CD4-positive, alpha-beta memory T cell (primary cell): ENCODE measurements at regions not wholly inside any gene's neighbourhood (a gene's known extent, or its start where the extent isn't known, plus 50 kb on each side); places are given as distances from the start of the nearest gene placed in this dataset.

ENCODE experiments used
- CTCF ChIA-PET: fragments of 350-600 bp; sonication (Branson Sonifier 250); formaldehyde crosslinking; loops from one replicate; lab custom pipeline; 2021; ENCODE audit warnings: inconsistent platforms; ENCODE audit not compliant: partially characterized antibody; lab: Charles Lee
- POLR2A ChIA-PET: fragments of 350-600 bp; sonication (Branson Sonifier 250); formaldehyde crosslinking; loops from one replicate; lab custom pipeline; 2021; ENCODE audit not compliant: partially characterized antibody; lab: Charles Lee
- DNase-seq, 5 donors: peaks; one replicate each; pipeline versions ENCODE4 v3.0.0 to v3.0.0-alpha.2; 2020 to 2022; ENCODE audit warnings: mixed read lengths in 1 of 5
- H3K27ac ChIP-seq: one replicate; pipeline ENCODE4 v1.7.0; 2013; ENCODE audit warnings: low read depth, low read length
- H3K27me3 ChIP-seq: 2 replicates; pipeline ENCODE4 v1.7.0; 2013; ENCODE audit warnings: mild to moderate bottlenecking, low read length, moderate library complexity; ENCODE audit not compliant: insufficient read depth
- H3K36me3 ChIP-seq: 2 replicates; pipeline ENCODE4 v1.7.0; 2013; ENCODE audit warnings: mild to moderate bottlenecking, low read length, moderate library complexity; ENCODE audit not compliant: insufficient read depth
- H3K4me1 ChIP-seq: 2 replicates; pipeline ENCODE4 v1.7.0; 2013; ENCODE audit warnings: mild to moderate bottlenecking, low read length, moderate library complexity; ENCODE audit not compliant: insufficient read depth
- H3K4me3 ChIP-seq, 2 donors: one replicate each; pipeline ENCODE4 v1.7.0; 2013; ENCODE audit warnings: low read length in 2 of 2, mild to moderate bottlenecking in 1 of 2
- H3K9me3 ChIP-seq, 2 donors: one replicate each; pipeline ENCODE4 v1.7.0; 2013; ENCODE audit warnings: low read length in 2 of 2, control low read depth in 1 of 2; ENCODE audit not compliant: control insufficient read depth in 1 of 2
- H3K27ac Mint-ChIP-seq, 7 donors: one replicate each; pipeline ENCODE4 v1.8.0; 2020 to 2021; ENCODE audit warnings: mixed read lengths in 7 of 7, mild to moderate bottlenecking in 6 of 7, inconsistent platforms in 3 of 7, moderate library complexity in 3 of 7
- H3K27me3 Mint-ChIP-seq, 2 donors: one replicate each; pipeline ENCODE4 v1.8.0; 2020 to 2021; ENCODE audit warnings: mixed read lengths in 2 of 2
- H3K36me3 Mint-ChIP-seq, 2 donors: one replicate each; pipeline ENCODE4 v1.8.0; 2020 to 2021; ENCODE audit warnings: mixed read lengths in 2 of 2, inconsistent platforms in 1 of 2, mild to moderate bottlenecking in 1 of 2
- H3K4me1 Mint-ChIP-seq, 4 donors: one replicate each; pipeline ENCODE4 v1.8.0; 2020 to 2021; ENCODE audit warnings: mixed read lengths in 4 of 4, mild to moderate bottlenecking in 1 of 4
- H3K4me3 Mint-ChIP-seq, 8 donors: one replicate each; pipeline ENCODE4 v1.8.0; 2020 to 2021; ENCODE audit warnings: mixed read lengths in 8 of 8, mild to moderate bottlenecking in 7 of 8, moderate library complexity in 6 of 8, inconsistent platforms in 3 of 8
- H3K9me3 Mint-ChIP-seq, 8 donors: one replicate each; pipeline ENCODE4 v1.8.0; 2020 to 2021; ENCODE audit warnings: mixed read lengths in 8 of 8, mild to moderate bottlenecking in 5 of 8, inconsistent platforms in 3 of 8, moderate library complexity in 1 of 8
- intact Hi-C: fragments of 100-400 bp; cut with micrococcal nuclease; formaldehyde crosslinking; loops from one replicate; pipeline ENCODE4 v1.15.1; 2023

GRCh38 chr3:144052275-144052674 is 80.7 kb downstream of the DIPK2A start:
- Mint-ChIP-seq H3K4me1 (no peaks in the 10 kb centered on the region), H3K27me3 (no peaks in the 10 kb centered on the region), H3K9me3 (no peaks in the 10 kb centered on the region), H3K27ac (no peak overlapping the region), H3K36me3 (no peaks in the 10 kb centered on the region), H3K4me3 (no peak overlapping the region)
- Histone ChIP-seq H3K4me3 (no peak overlapping the region), H3K4me1 (no peaks in the 10 kb centered on the region), H3K27ac (no peak overlapping the region), H3K27me3 (no peaks in the 10 kb centered on the region), H3K9me3 (no peaks in the 10 kb centered on the region), H3K36me3 (no peaks in the 10 kb centered on the region)
- CTCF ChIA-PET, result no interaction called here
- no peak for DNase-seq
- intact Hi-C loops, result no loop called here
- POLR2A ChIA-PET, result no interaction called here

GRCh38 chr3:144053121-144053520 is 81.5 kb downstream of the DIPK2A start:
- Histone ChIP-seq H3K4me3 (no peak overlapping the region), H3K27me3 (no peaks in the 10 kb centered on the region), H3K27ac (no peak overlapping the region), H3K36me3 (no peaks in the 10 kb centered on the region), H3K4me1 (no peaks in the 10 kb centered on the region), H3K9me3 (no peaks in the 10 kb centered on the region)
- H3K4me3 Mint-ChIP-seq, result no peak overlapping the region
- H3K9me3 Mint-ChIP-seq, result no peaks in the 10 kb centered on the region
- no peak overlapping the region for H3K27ac Mint-ChIP-seq
- intact Hi-C loops, result no loop called here
- H3K4me1 Mint-ChIP-seq, result no peaks in the 10 kb centered on the region
- H3K27me3 Mint-ChIP-seq, result no peaks in the 10 kb centered on the region
- no peak for DNase-seq
- H3K36me3 Mint-ChIP-seq, result no peaks in the 10 kb centered on the region
- ChIA-PET POLR2A (interaction anchor here (0.6 kb wide), 1 partner anchor 1383 kb away, joined by 3 read pairs; no protein-coding TSS in a partner anchor), CTCF (no interaction called here)

GRCh38 chr3:144054766-144055165 is 83.1 kb downstream of the DIPK2A start:
- Mint-ChIP-seq H3K4me1 (no peaks in the 10 kb centered on the region), H3K27ac (no peak overlapping the region), H3K9me3 (no peaks in the 10 kb centered on the region), H3K36me3 (no peaks in the 10 kb centered on the region), H3K27me3 (no peaks in the 10 kb centered on the region), H3K4me3 (no peak overlapping the region)
- Histone ChIP-seq H3K36me3 (no peaks in the 10 kb centered on the region), H3K4me3 (no peak overlapping the region), H3K9me3 (no peaks in the 10 kb centered on the region), H3K4me1 (no peaks in the 10 kb centered on the region), H3K27me3 (no peaks in the 10 kb centered on the region), H3K27ac (no peak overlapping the region)
- intact Hi-C loops, result no loop called here
- ChIA-PET CTCF (no interaction called here), POLR2A (no interaction called here)
- DNase-seq, result no peak

GRCh38 chr3:144055604-144056003 is 84.0 kb downstream of the DIPK2A start:
- Mint-ChIP-seq H3K27ac (no peak overlapping the region), H3K27me3 (no peaks in the 10 kb centered on the region), H3K9me3 (no peaks in the 10 kb centered on the region), H3K36me3 (no peaks in the 10 kb centered on the region), H3K4me1 (no peaks in the 10 kb centered on the region), H3K4me3 (no peak overlapping the region)
- H3K27ac ChIP-seq, result no peak overlapping the region
- H3K36me3 ChIP-seq, result no peaks in the 10 kb centered on the region
- intact Hi-C loops, result no loop called here
- H3K4me3 ChIP-seq, result no peak overlapping the region
- H3K4me1 ChIP-seq, result no peaks in the 10 kb centered on the region
- no peaks in the 10 kb centered on the region for H3K27me3 ChIP-seq
- no peak for DNase-seq
- ChIA-PET CTCF (no interaction called here), POLR2A (no interaction called here)
- H3K9me3 ChIP-seq, result no peaks in the 10 kb centered on the region

GRCh38 chr3:144058713-144059112 is 87.1 kb downstream of the DIPK2A start:
- Histone ChIP-seq H3K4me1 (no peaks in the 10 kb centered on the region), H3K27me3 (no peaks in the 10 kb centered on the region), H3K27ac (no peak overlapping the region), H3K36me3 (no peaks in the 10 kb centered on the region), H3K4me3 (no peak overlapping the region), H3K9me3 (no peaks in the 10 kb centered on the region)
- no peaks in the 10 kb centered on the region for H3K4me1 Mint-ChIP-seq
- H3K27ac Mint-ChIP-seq, result no peak overlapping the region
- H3K9me3 Mint-ChIP-seq, result no peaks in the 10 kb centered on the region
- ChIA-PET POLR2A (no interaction called here), CTCF (no interaction called here)
- no peaks in the 10 kb centered on the region for H3K36me3 Mint-ChIP-seq
- no peak for DNase-seq
- H3K27me3 Mint-ChIP-seq, result peaks cover 1 to 2% of the 10 kb centered on the region in 2 donors
- H3K4me3 Mint-ChIP-seq, result no peak overlapping the region
- intact Hi-C loops, result no loop called here

GRCh38 chr3:144059481-144059880 is 87.9 kb downstream of the DIPK2A start:
- ChIA-PET POLR2A (no interaction called here), CTCF (no interaction called here)
- H3K9me3 Mint-ChIP-seq, result no peaks in the 10 kb centered on the region
- H3K4me1 Mint-ChIP-seq, result no peaks in the 10 kb centered on the region
- no peaks in the 10 kb centered on the region for H3K36me3 ChIP-seq
- no peaks in the 10 kb centered on the region for H3K36me3 Mint-ChIP-seq
- H3K27ac ChIP-seq, result no peak overlapping the region
- H3K27me3 ChIP-seq, result no peaks in the 10 kb centered on the region
- H3K27me3 Mint-ChIP-seq, result peaks cover 1 to 2% of the 10 kb centered on the region in 2 donors
- no peak overlapping the region for H3K4me3 ChIP-seq
- no peak overlapping the region for H3K4me3 Mint-ChIP-seq
- DNase-seq, result no peak
- H3K27ac Mint-ChIP-seq, result no peak overlapping the region
- intact Hi-C loops, result no loop called here
- H3K9me3 ChIP-seq, result no peaks in the 10 kb centered on the region
- no peaks in the 10 kb centered on the region for H3K4me1 ChIP-seq

GRCh38 chr3:144060881-144061280 is 89.3 kb downstream of the DIPK2A start:
- peaks cover 1 to 2% of the 10 kb centered on the region in 2 donors for H3K27me3 Mint-ChIP-seq
- Histone ChIP-seq H3K9me3 (no peaks in the 10 kb centered on the region), H3K4me1 (no peaks in the 10 kb centered on the region), H3K4me3 (no peak overlapping the region), H3K27ac (no peak overlapping the region), H3K36me3 (no peaks in the 10 kb centered on the region), H3K27me3 (no peaks in the 10 kb centered on the region)
- intact Hi-C loops, result no loop called here
- no peaks in the 10 kb centered on the region for H3K9me3 Mint-ChIP-seq
- H3K4me3 Mint-ChIP-seq, result no peak overlapping the region
- no peaks in the 10 kb centered on the region for H3K36me3 Mint-ChIP-seq
- ChIA-PET CTCF (no interaction called here), POLR2A (no interaction called here)
- no peak overlapping the region for H3K27ac Mint-ChIP-seq
- no peak for DNase-seq
- H3K4me1 Mint-ChIP-seq, result no peaks in the 10 kb centered on the region

- H3K4me3 Mint-ChIP-seq, result no peak overlapping the region
- Histone ChIP-seq H3K4me1 (no peaks in the 10 kb centered on the region), H3K4me3 (no peak overlapping the region), H3K27me3 (no peaks in the 10 kb centered on the region), H3K27ac (no peak overlapping the region), H3K9me3 (no peaks in the 10 kb centered on the region), H3K36me3 (no peaks in the 10 kb centered on the region)
- intact Hi-C loops, result no loop called here
- H3K36me3 Mint-ChIP-seq, result no peaks in the 10 kb centered on the region
- peaks cover 1 to 2% of the 10 kb centered on the region in 2 donors for H3K27me3 Mint-ChIP-seq
- CTCF ChIA-PET, result no interaction called here
- POLR2A ChIA-PET, result no interaction called here
- no peaks in the 10 kb centered on the region for H3K4me1 Mint-ChIP-seq
- H3K9me3 Mint-ChIP-seq, result peaks cover 0 to under 1% (median 0%) of the 10 kb centered on the region in 8 donors
- H3K27ac Mint-ChIP-seq, result no peak overlapping the region
- no peak for DNase-seq
These were observed 91.7 kb downstream of the DIPK2A start for GRCh38 chr3:144063306-144063705.
